Suprapubic skin (tissue), 3 donors: ENCODE measurements at regions not wholly inside any gene's neighbourhood (a gene's known extent, or its start where the extent isn't known, plus 50 kb on each side); places are given as distances from the start of the nearest gene placed in this dataset.

ENCODE experiments used
- CTCF ChIP-seq, 2 donors: fragments of 200-600 bp in 1 of 2; fragments of 450-650 bp in 1 of 2; sonication (generic) in 1 of 2; IDR thresholded peaks; one replicate each; pipeline ENCODE4 v1.5.1; 2016 to 2019; ENCODE audit warnings: antibody characterized with exemption in 2 of 2, mild to moderate bottlenecking in 1 of 2, moderate library complexity in 1 of 2
- EP300 ChIP-seq: sonication (generic); formaldehyde crosslinking; IDR thresholded peaks from one replicate; pipeline ENCODE4 v1.6.1; 2017; ENCODE audit warnings: antibody characterized with exemption

GRCh38 chr6:86859513-86859912 is 77.8 kb upstream of the HTR1E start:
- TF ChIP-seq CTCF (IDR thresholded peaks at IDR 0.05): no peak
- TF ChIP-seq EP300: no peak
